Uterus (tissue), 3 donors: ENCODE measurements at regions not wholly inside any gene's neighbourhood (a gene's known extent, or its start where the extent isn't known, plus 50 kb on each side); places are given as distances from the start of the nearest gene placed in this dataset.

Experiments used
- DNase-seq, 2 donors: peaks; one replicate each; pipeline ENCODE4 v3.0.0-alpha.2; 2019 to 2020
- H3K27ac ChIP-seq, 2 donors: fragments of 200-600 bp; sonication (generic); 1 replicate in 1 of 2; 2 replicates in 1 of 2; pipeline ENCODE4 v1.5.1; 2016 to 2018
- H3K27me3 ChIP-seq, 2 donors: fragments of 200-600 bp; sonication (generic); one replicate each; pipeline ENCODE4 v1.5.1; 2018 to 2019; ENCODE audit warnings: control low read depth in 1 of 2
- H3K36me3 ChIP-seq, 2 donors: fragments of 200-600 bp; sonication (generic); one replicate each; pipeline ENCODE4 v1.5.1; 2019; ENCODE audit warnings: control low read depth in 1 of 2
- H3K4me1 ChIP-seq, 2 donors: fragments of 200-600 bp; sonication (generic); one replicate each; pipeline ENCODE4 v1.5.1; 2018 to 2019; ENCODE audit warnings: control low read depth in 1 of 2
- H3K4me3 ChIP-seq, 2 donors: fragments of 200-600 bp; sonication (generic); 1 replicate in 1 of 2; 2 replicates in 1 of 2; pipeline ENCODE4 v1.5.1; 2018 to 2019; ENCODE audit warnings: mild to moderate bottlenecking in 1 of 2
- H3K9me3 ChIP-seq, 2 donors: fragments of 200-600 bp; sonication (generic); one replicate each; pipeline ENCODE4 v1.5.1; 2019; ENCODE audit warnings: control low read depth in 1 of 2
- CTCF ChIP-seq, 4 experiments: fragments of 200-600 bp in 2 of 4; fragments of 450-650 bp in 2 of 4; sonication (generic) in 2 of 4; IDR thresholded peaks; one replicate each; pipeline ENCODE4 v1.5.1; 2016 to 2019; ENCODE audit warnings: antibody characterized with exemption in 4 of 4, mild to moderate bottlenecking in 2 of 4, moderate library complexity in 1 of 4
- POLR2A ChIP-seq, 2 donors: fragments of 450-650 bp; IDR thresholded peaks; one replicate each; pipeline ENCODE4 v1.6.1; 2016; ENCODE audit warnings: antibody characterized with exemption in 2 of 2, mild to moderate bottlenecking in 1 of 2, moderate library complexity in 1 of 2
- intact Hi-C: fragments of 100-400 bp; cut with DNase I; formaldehyde crosslinking; loops from one replicate; pipeline ENCODE4 v1.15.1; 2023; ENCODE audit warnings: low total_unique reads
- donor health status: DM: yes; HTN: yes; CAD: no.

- H3K9me3 ChIP-seq: no peaks in the 10 kb centered on the region
- intact Hi-C loops: no loop called here
- peak overlapping the region; percentile 19 to 25 for H3K4me3 ChIP-seq
- H3K27me3 ChIP-seq: no peaks in the 10 kb centered on the region
- no peak for DNase-seq
- H3K4me1 ChIP-seq: no peaks in the 10 kb centered on the region
- H3K36me3 ChIP-seq: no peaks in the 10 kb centered on the region
- peak overlapping the region; percentile 40 to 48 for H3K27ac ChIP-seq
- TF ChIP-seq POLR2A (IDR thresholded peaks at IDR 0.05) (no peak), CTCF (IDR thresholded peaks at IDR 0.05) (no peak)
These were observed 112.0 kb upstream of the TTC29 start for GRCh38 chr4:147057611-147058190.

GRCh38 chr4:147059064-147059731 lies 113.5 kb upstream of the TTC29 start:
- no peak overlapping the region for H3K27ac ChIP-seq
- no peaks in the 10 kb centered on the region for H3K9me3 ChIP-seq
- intact Hi-C loops: no loop called here
- no peaks in the 10 kb centered on the region for H3K36me3 ChIP-seq
- no peak overlapping the region for H3K4me3 ChIP-seq
- no peaks in the 10 kb centered on the region for H3K4me1 ChIP-seq
- TF ChIP-seq CTCF (IDR thresholded peaks at IDR 0.05) (no peak), POLR2A (IDR thresholded peaks at IDR 0.05) (no peak)
- H3K27me3 ChIP-seq: no peaks in the 10 kb centered on the region
- DNase-seq: no peak

GRCh38 chr4:147060151-147060931 lies 114.7 kb upstream of the TTC29 start:
- TF ChIP-seq CTCF (IDR thresholded peaks at IDR 0.05): no peak
- TF ChIP-seq POLR2A (IDR thresholded peaks at IDR 0.05): no peak
- Histone ChIP-seq H3K36me3 (no peaks in the 10 kb centered on the region), H3K27me3 (no peaks in the 10 kb centered on the region), H3K4me3 (no peak overlapping the region), H3K27ac (no peak overlapping the region), H3K9me3 (no peaks in the 10 kb centered on the region), H3K4me1 (no peaks in the 10 kb centered on the region)
- intact Hi-C loops: no loop called here
- DNase-seq: peak in 1 of 2 donors; percentile 22

GRCh38 chr4:147064856-147065255 lies 119.2 kb upstream of the TTC29 start:
- TF ChIP-seq CTCF (IDR thresholded peaks at IDR 0.05) (no peak), POLR2A (IDR thresholded peaks at IDR 0.05) (no peak)
- Histone ChIP-seq H3K4me1 (no peaks in the 10 kb centered on the region), H3K27me3 (no peaks in the 10 kb centered on the region), H3K9me3 (no peaks in the 10 kb centered on the region), H3K27ac (no peak overlapping the region), H3K4me3 (no peak overlapping the region), H3K36me3 (no peaks in the 10 kb centered on the region)
- intact Hi-C loops: no loop called here
- DNase-seq: no peak

- H3K4me1 ChIP-seq: no peaks in the 10 kb centered on the region
- intact Hi-C loops: no loop called here
- no peak overlapping the region for H3K27ac ChIP-seq
- no peak for DNase-seq
- H3K27me3 ChIP-seq: no peaks in the 10 kb centered on the region
- no peak for TF ChIP-seq POLR2A (IDR thresholded peaks at IDR 0.05)
- no peak for TF ChIP-seq CTCF (IDR thresholded peaks at IDR 0.05)
- no peaks in the 10 kb centered on the region for H3K36me3 ChIP-seq
- H3K4me3 ChIP-seq: no peak overlapping the region
- no peaks in the 10 kb centered on the region for H3K9me3 ChIP-seq
These were observed 122.9 kb upstream of the TTC29 start for GRCh38 chr4:147068564-147068963.
